Liver (tissue), 7 donors: ENCODE measurements at regions not wholly inside any gene's neighbourhood (a gene's known extent, or its start where the extent isn't known, plus 50 kb on each side); places are given as distances from the start of the nearest gene placed in this dataset.

Experiments
- DNase-seq: peaks from one replicate; pipeline ENCODE4 v3.0.0-alpha.2; 2017; ENCODE audit warnings: low spot score
- H3K27ac ChIP-seq, 2 donors: one replicate each; pipeline ENCODE4 v1.7.0; 2013; ENCODE audit warnings: inconsistent platforms in 2 of 2, low read length in 2 of 2, control low read depth in 1 of 2, low read depth in 1 of 2, mild to moderate bottlenecking in 1 of 2
- H3K27me3 ChIP-seq, 4 donors: one replicate each; pipeline versions ENCODE4 v1.6.1 to v1.7.0; 2013; ENCODE audit warnings: low read length in 3 of 4, inconsistent platforms in 1 of 4, mild to moderate bottlenecking in 1 of 4, moderate library complexity in 1 of 4; ENCODE audit not compliant: control insufficient read depth in 4 of 4, insufficient read depth in 4 of 4
- H3K36me3 ChIP-seq, 4 donors: one replicate each; pipeline versions ENCODE4 v1.6.1 to v1.7.0; 2013; ENCODE audit warnings: low read length in 3 of 4, mild to moderate bottlenecking in 3 of 4, low read depth in 1 of 4, moderate library complexity in 1 of 4; ENCODE audit not compliant: control insufficient read depth in 4 of 4, insufficient read depth in 3 of 4
- H3K4me1 ChIP-seq, 4 donors: one replicate each; pipeline versions ENCODE4 v1.6.1 to v1.7.0; 2013; ENCODE audit warnings: low read length in 3 of 4, mild to moderate bottlenecking in 3 of 4, moderate library complexity in 1 of 4; ENCODE audit not compliant: control insufficient read depth in 4 of 4, insufficient read depth in 4 of 4
- H3K4me3 ChIP-seq, 3 donors: one replicate each; pipeline versions ENCODE4 v1.6.1 to v1.7.0; 2013; ENCODE audit warnings: low read length in 3 of 3, control low read depth in 1 of 3, low read depth in 1 of 3, mild to moderate bottlenecking in 1 of 3
- H3K9ac ChIP-seq, 2 donors: one replicate each; pipeline ENCODE4 v1.7.0; 2013; ENCODE audit warnings: low read length in 2 of 2, mild to moderate bottlenecking in 2 of 2, moderate library complexity in 2 of 2, control low read depth in 1 of 2, low read depth in 1 of 2
- H3K9me3 ChIP-seq, 4 donors: one replicate each; pipeline versions ENCODE4 v1.6.1 to v1.7.0; 2013; ENCODE audit warnings: low read length in 3 of 4; ENCODE audit not compliant: control insufficient read depth in 4 of 4
- ATF3 ChIP-seq: IDR thresholded peaks from 2 replicates; pipeline ENCODE4 v1.6.1; 2016; ENCODE audit warnings: antibody characterized with exemption
- EGR1 ChIP-seq, 2 donors: IDR thresholded peaks; 2 replicates each; pipeline ENCODE4 v1.6.1; 2016 to 2018; ENCODE audit warnings: antibody characterized with exemption in 2 of 2, low read depth in 2 of 2
- FOXA1 ChIP-seq: IDR thresholded peaks from 2 replicates; pipeline ENCODE4 v1.6.1; 2016; ENCODE audit warnings: antibody characterized with exemption
- FOXA2 ChIP-seq: IDR thresholded peaks from 2 replicates; pipeline ENCODE4 v1.6.1; 2016; ENCODE audit warnings: antibody characterized with exemption
- GABPA ChIP-seq, 2 donors: IDR thresholded peaks in 1 of 2; conservative IDR thresholded peaks in 1 of 2; 2 replicates each; pipeline ENCODE4 v1.6.1; 2016; ENCODE audit warnings: antibody characterized with exemption in 2 of 2, mild to moderate bottlenecking in 1 of 2, moderate library complexity in 1 of 2
- HNF4A ChIP-seq, 2 donors: conservative IDR thresholded peaks; 2 replicates each; pipeline ENCODE4 v1.6.1; 2016; ENCODE audit warnings: antibody characterized with exemption in 2 of 2, mild to moderate bottlenecking in 2 of 2
- HNF4G ChIP-seq: IDR thresholded peaks from 2 replicates; pipeline ENCODE4 v1.6.1; 2016; ENCODE audit warnings: antibody characterized with exemption
- JUND ChIP-seq, 2 donors: IDR thresholded peaks; 2 replicates each; pipeline ENCODE4 v1.6.1; 2016; ENCODE audit warnings: antibody characterized with exemption in 2 of 2
- NR2F2 ChIP-seq: IDR thresholded peaks from 2 replicates; pipeline ENCODE4 v1.6.1; 2016; ENCODE audit warnings: antibody characterized with exemption
- RAD21 ChIP-seq, 2 donors: IDR thresholded peaks; 2 replicates each; pipeline ENCODE4 v1.6.1; 2016; ENCODE audit warnings: antibody characterized with exemption in 2 of 2, mild to moderate bottlenecking in 2 of 2
- REST ChIP-seq: IDR thresholded peaks from 2 replicates; pipeline ENCODE4 v1.6.1; 2016; ENCODE audit warnings: antibody characterized with exemption, mild to moderate bottlenecking
- RXRA ChIP-seq, 2 donors: IDR thresholded peaks; 2 replicates each; pipeline ENCODE4 v1.6.1; 2017 to 2018; ENCODE audit warnings: antibody characterized with exemption in 2 of 2, mild to moderate bottlenecking in 1 of 2
- SP1 ChIP-seq: IDR thresholded peaks from 2 replicates; pipeline ENCODE4 v1.6.1; 2018; ENCODE audit warnings: antibody characterized with exemption, mild to moderate bottlenecking
- TAF1 ChIP-seq: conservative IDR thresholded peaks from 2 replicates; pipeline ENCODE4 v1.6.1; 2016; ENCODE audit warnings: antibody characterized with exemption, mild to moderate bottlenecking
- YY1 ChIP-seq: IDR thresholded peaks from 2 replicates; pipeline ENCODE4 v1.6.1; 2016; ENCODE audit warnings: antibody characterized with exemption, mild to moderate bottlenecking
- ZBTB33 ChIP-seq: IDR thresholded peaks from 2 replicates; pipeline ENCODE4 v1.6.1; 2016; ENCODE audit warnings: antibody characterized with exemption
- WGBS: extraction: QIAGEN DNeasy Blood & Tissue Kit; methylation state at CpG from one replicate; pipeline ENCODE4 v1.1.7; 2013; 5-methylcytosine and 5-hydroxymethylcytosine counted together
- TF ChIP-seq, protein P1 (sequence below): IDR thresholded peaks from 2 replicates; pipeline ENCODE4 v1.6.1; 2016; ENCODE audit warnings: antibody characterized with exemption
- donor health status: healthy.
- donor health status: healthy.
- donor health status: healthy.
- donor health status: healthy.

DNA sequence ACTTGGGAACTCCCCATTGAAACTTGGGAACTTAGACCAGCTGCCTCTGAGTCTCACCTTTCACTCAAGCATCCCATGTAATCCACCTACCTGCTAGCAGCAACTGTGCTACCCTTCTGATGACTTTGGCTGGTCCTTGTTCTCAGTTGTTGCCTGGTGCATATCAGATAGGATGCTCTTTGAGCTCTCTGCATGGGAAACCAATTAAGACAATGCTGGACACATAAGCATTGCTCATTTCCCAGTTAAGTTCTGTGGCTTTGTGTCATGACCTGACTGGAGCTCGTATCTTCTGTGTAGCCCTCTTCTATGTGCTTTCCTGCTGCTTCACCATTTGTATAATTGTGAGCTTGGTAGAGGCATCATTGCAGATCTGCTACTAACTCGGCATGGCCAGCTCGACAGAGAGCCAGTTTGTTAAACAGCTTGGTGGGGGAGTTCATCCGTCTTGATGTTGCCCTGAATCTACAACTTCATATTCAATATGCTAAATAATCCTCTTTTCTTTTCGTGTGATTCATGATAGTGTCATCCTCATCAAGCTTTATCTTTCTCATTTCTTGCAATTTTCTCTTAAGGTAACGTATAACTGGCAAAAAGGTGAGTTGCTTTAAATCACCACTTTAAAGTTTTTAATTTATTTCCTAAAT, 447.5 kb upstream of the SLC14A2 start (continued):
- TF ChIP-seq REST (no peak), HNF4G (no peak), NR2F2 (no peak)

DNA sequence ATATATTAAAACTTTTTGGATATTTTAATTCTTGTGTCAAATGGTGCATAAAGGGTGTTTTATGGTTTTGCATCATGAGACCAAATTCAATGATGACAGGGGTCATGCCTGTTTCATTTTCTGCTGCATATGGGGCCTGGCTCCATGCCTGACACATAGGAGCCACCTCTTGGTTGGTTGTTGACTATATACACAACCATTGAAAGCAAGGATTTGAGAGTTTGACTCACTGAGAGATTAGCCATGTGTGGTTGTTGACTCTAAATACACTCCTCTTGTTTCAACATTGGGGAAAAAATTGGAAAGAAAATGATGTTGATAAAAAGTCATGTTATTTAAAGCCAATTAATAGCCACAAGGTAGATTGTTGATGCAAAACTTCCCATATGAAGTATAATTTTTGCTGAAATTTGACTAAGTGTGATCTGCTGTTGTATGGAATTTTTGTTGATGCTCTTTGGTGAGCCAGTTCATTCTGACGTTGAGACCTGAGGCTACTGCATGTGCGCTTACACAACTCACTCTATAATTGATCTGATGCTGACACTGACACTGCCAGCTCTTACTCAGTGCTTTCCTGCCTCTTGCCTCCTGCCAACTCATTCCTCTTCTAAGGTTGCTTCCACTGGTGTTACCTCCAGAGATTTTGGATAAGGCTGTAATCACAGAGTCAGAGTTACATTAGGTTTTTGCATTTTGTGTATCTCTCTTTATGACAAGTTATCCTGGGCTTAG, 446.2 kb upstream of the SLC14A2 start:
- H3K27me3 ChIP-seq = no peaks in the 10 kb centered on the region
- no peak overlapping the region for H3K9ac ChIP-seq
- no peak for DNase-seq
- no peak overlapping the region for H3K4me3 ChIP-seq
- WGBS = 65% methylated on average over 2 of the region's 2 CpGs
- no peak overlapping the region for H3K27ac ChIP-seq
- no peak for TF ChIP-seq REST
- TF ChIP-seq SP1 = no peak
- TF ChIP-seq YY1 = no peak
- TF ChIP-seq EGR1 (IDR thresholded peaks at IDR 0.05; ENCODE audit: low read depth in 2 of 2) = no peak
- TF ChIP-seq TAF1 = no peak
- no peak for TF ChIP-seq HNF4A (conservative IDR thresholded peaks at IDR 0.05)
- TF ChIP-seq FOXA2 = no peak
- TF ChIP-seq ZBTB33 = no peak
- TF ChIP-seq ATF3 = no peak
- TF ChIP-seq, protein P1, sequence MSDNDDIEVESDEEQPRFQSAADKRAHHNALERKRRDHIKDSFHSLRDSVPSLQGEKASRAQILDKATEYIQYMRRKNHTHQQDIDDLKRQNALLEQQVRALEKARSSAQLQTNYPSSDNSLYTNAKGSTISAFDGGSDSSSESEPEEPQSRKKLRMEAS = no peak
- TF ChIP-seq GABPA (IDR thresholded peaks at IDR 0.05 in 1 of 2, conservative IDR thresholded peaks at IDR 0.05 in 1 of 2) = no peak
- no peak for TF ChIP-seq RAD21 (IDR thresholded peaks at IDR 0.05)
- TF ChIP-seq FOXA1 = no peak
- no peak for TF ChIP-seq JUND (IDR thresholded peaks at IDR 0.05)
- TF ChIP-seq RXRA (IDR thresholded peaks at IDR 0.05) = no peak
- no peak for TF ChIP-seq HNF4G
- no peaks in the 10 kb centered on the region for H3K9me3 ChIP-seq
- H3K4me1 ChIP-seq = no peaks in the 10 kb centered on the region
- H3K36me3 ChIP-seq = no peaks in the 10 kb centered on the region
